KOPT-K1 (cell line): ENCODE measurements at regions not wholly inside any gene's neighbourhood (a gene's known extent, or its start where the extent isn't known, plus 50 kb on each side); places are given as distances from the start of the nearest gene placed in this dataset.

Source experiments
- H3K27ac ChIP-seq: fragments of 200-600 bp; sonication (generic); 2 replicates; pipeline ENCODE4 v1.5.1; 2016; ENCODE audit warnings: antibody characterized with exemption, mild to moderate bottlenecking, low read depth, low read length; ENCODE audit not compliant: poor library complexity, severe bottlenecking
- H3K36me3 ChIP-seq: fragments of 200-600 bp; sonication (generic); 2 replicates; pipeline ENCODE4 v1.5.1; 2017; ENCODE audit warnings: antibody characterized with exemption, mild to moderate bottlenecking, low read length, moderate library complexity; ENCODE audit not compliant: insufficient read depth
- H3K9me3 ChIP-seq: fragments of 200-600 bp; sonication (generic); 2 replicates; pipeline ENCODE4 v1.5.1; 2017; ENCODE audit warnings: antibody characterized with exemption, low read length, mild to moderate bottlenecking; ENCODE audit not compliant: insufficient read depth, poor library complexity, severe bottlenecking

- Histone ChIP-seq H3K27ac (no peak overlapping the region), H3K36me3 (no peaks in the 10 kb centered on the region), H3K9me3 (no peaks in the 10 kb centered on the region)
Observed at GRCh38 chr3:194274424-194275085, 76.6 kb downstream of the CPN2 start.

GRCh38 chr3:194275291-194275690 lies 75.8 kb downstream of the CPN2 start:
- Histone ChIP-seq H3K36me3 (no peaks in the 10 kb centered on the region), H3K9me3 (no peaks in the 10 kb centered on the region), H3K27ac (no peak overlapping the region)

- H3K9me3 ChIP-seq = no peaks in the 10 kb centered on the region
- H3K36me3 ChIP-seq = no peaks in the 10 kb centered on the region
- no peak overlapping the region for H3K27ac ChIP-seq
Observed at GRCh38 chr3:194275721-194276120, 75.4 kb downstream of the CPN2 start.

GRCh38 chr3:194276768-194277103 lies 74.4 kb downstream of the CPN2 start:
- no peaks in the 10 kb centered on the region for H3K36me3 ChIP-seq
- H3K27ac ChIP-seq = no peak overlapping the region
- no peaks in the 10 kb centered on the region for H3K9me3 ChIP-seq

- H3K36me3 ChIP-seq = no peaks in the 10 kb centered on the region
- no peak overlapping the region for H3K27ac ChIP-seq
- H3K9me3 ChIP-seq = no peaks in the 10 kb centered on the region
Observed at GRCh38 chr3:194277104-194277785, 73.9 kb downstream of the CPN2 start.

GRCh38 chr3:194277786-194278130 lies 73.4 kb downstream of the CPN2 start:
- no peaks in the 10 kb centered on the region for H3K36me3 ChIP-seq
- H3K9me3 ChIP-seq = no peaks in the 10 kb centered on the region
- no peak overlapping the region for H3K27ac ChIP-seq

- Histone ChIP-seq H3K27ac (no peak overlapping the region), H3K36me3 (no peaks in the 10 kb centered on the region), H3K9me3 (no peaks in the 10 kb centered on the region)
Observed at GRCh38 chr3:194278186-194278845, 72.8 kb downstream of the CPN2 start.

GRCh38 chr3:194279101-194279500 lies 72.0 kb downstream of the CPN2 start:
- H3K36me3 ChIP-seq = no peaks in the 10 kb centered on the region
- no peaks in the 10 kb centered on the region for H3K9me3 ChIP-seq
- H3K27ac ChIP-seq = no peak overlapping the region

- no peaks in the 10 kb centered on the region for H3K9me3 ChIP-seq
- no peaks in the 10 kb centered on the region for H3K36me3 ChIP-seq
- H3K27ac ChIP-seq = no peak overlapping the region
Observed at GRCh38 chr3:194279701-194280360, 71.3 kb downstream of the CPN2 start.

GRCh38 chr3:194280777-194281176 lies 70.4 kb downstream of the CPN2 start:
- Histone ChIP-seq H3K36me3 (no peaks in the 10 kb centered on the region), H3K27ac (no peak overlapping the region), H3K9me3 (no peaks in the 10 kb centered on the region)

GRCh38 chr3:194281306-194281705 lies 69.8 kb downstream of the CPN2 start:
- H3K9me3 ChIP-seq = no peaks in the 10 kb centered on the region
- no peaks in the 10 kb centered on the region for H3K36me3 ChIP-seq
- H3K27ac ChIP-seq = no peak overlapping the region

- no peak overlapping the region for H3K27ac ChIP-seq
- no peaks in the 10 kb centered on the region for H3K36me3 ChIP-seq
- no peaks in the 10 kb centered on the region for H3K9me3 ChIP-seq
Observed at GRCh38 chr3:194281766-194282165, 69.4 kb downstream of the CPN2 start.

GRCh38 chr3:194282436-194283122 lies 68.5 kb downstream of the CPN2 start:
- H3K9me3 ChIP-seq = no peaks in the 10 kb centered on the region
- H3K36me3 ChIP-seq = no peaks in the 10 kb centered on the region
- H3K27ac ChIP-seq = no peak overlapping the region

- Histone ChIP-seq H3K36me3 (no peaks in the 10 kb centered on the region), H3K27ac (no peak overlapping the region), H3K9me3 (no peaks in the 10 kb centered on the region)
Observed at GRCh38 chr3:194283221-194284006, 67.7 kb downstream of the CPN2 start.
